ENCODE measurements at regions not wholly inside any gene's neighbourhood (a gene's known extent, or its start where the extent isn't known, plus 50 kb on each side); places are given as distances from the start of the nearest gene placed in this dataset.
"Not testable (repeated sequence)": the region's sequence is repeated elsewhere in the genome, so short reads cannot be mapped to it uniquely, and the experiment has no call there.

DNA sequence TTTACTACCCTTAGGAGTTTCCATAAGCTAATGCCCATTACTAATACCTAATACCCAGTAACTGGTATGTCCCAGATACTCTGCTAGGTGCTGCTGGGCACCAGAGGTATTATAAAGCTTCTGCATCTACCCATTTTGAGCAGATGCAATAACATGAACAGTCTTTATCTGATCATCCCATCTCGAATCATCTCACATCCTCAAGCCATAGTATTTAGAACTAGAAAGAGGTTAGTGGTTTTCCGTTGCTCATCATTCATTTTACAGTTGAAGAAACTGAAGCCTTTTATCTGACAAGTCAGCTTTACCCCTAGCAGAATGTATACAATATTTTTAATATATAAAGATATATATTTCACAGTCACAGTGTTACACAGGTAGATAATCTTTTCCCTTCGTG lies 99.1 kb upstream of the TCF4 start:
- no peak for DNase-seq

DNA sequence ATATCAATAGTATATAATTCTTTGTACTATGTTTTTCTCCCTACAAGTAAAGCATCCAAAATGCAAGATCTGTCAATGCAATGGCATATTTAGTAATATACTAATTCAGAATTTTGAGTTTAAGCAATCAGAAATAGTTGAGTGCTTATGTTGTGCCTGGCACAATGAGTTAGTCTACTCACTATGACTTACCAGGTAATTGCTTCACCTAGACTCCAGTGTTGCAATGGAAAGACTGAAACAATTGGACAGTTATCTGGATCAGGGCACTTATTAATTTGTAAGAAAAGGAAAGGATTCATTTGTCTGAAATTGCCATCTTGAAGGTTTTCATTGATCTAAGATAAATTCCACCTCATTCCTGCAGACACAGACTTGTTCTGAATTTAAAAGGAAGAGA lies 97.6 kb upstream of the TCF4 start:
- DNase-seq: no peak

DNA sequence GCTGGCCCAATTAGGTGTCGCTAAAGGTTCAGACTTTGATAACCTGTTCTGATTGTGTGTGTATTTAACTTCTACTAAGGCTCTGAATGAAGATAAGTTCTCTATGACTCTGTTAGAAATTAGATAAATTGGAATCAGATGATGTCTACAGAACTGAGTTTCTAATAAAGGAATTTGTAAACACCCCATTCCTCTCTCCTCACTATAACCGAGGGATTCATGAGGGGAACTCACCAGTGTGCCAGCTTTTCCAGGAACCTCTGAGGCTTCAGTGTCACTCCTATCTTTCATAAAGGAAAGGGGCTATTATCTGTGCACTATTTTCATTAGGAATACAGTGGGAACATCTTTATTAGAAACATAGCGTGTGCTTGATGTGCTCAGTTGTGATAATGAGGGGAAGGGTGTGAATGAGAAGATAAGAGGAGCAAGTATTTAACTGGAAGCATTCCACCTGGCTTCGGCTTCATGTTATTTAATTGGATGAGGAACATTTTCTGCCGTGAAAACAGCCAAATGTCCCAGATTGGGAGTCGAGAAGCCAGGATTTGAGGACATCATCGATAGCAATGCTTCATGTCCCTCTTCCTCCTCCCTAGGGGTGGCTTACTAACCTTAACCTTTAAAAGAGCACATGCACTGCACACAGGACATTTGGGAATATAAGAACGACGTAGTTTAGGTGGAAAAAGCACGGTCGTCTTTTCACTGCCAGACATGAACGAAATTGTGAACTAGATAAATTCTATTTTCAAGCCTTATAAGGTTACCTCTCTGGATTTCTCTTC lies 84.8 kb upstream of the TCF4 start:
- peak; percentile 25 for DNase-seq

DNA sequence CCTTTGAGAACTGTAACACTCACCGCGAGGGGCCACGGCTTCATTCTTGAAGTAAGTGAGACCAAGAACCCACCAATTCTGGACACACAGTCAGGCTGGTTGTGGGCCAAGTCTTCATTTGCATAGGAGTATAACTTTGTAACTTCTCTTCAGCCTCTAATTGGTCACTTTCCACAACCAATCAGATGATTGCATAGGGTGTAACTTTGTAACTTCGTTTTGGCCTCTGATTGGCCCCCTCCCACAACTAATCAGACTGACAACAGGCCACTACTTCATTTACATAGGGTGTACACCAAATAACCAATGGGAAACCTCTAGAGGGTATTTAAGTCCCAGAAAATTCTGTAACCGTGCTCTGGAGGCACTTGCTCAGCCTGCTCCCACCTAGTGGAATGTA lies 77.5 kb upstream of the TCF4 start:
- no peak for DNase-seq

DNA sequence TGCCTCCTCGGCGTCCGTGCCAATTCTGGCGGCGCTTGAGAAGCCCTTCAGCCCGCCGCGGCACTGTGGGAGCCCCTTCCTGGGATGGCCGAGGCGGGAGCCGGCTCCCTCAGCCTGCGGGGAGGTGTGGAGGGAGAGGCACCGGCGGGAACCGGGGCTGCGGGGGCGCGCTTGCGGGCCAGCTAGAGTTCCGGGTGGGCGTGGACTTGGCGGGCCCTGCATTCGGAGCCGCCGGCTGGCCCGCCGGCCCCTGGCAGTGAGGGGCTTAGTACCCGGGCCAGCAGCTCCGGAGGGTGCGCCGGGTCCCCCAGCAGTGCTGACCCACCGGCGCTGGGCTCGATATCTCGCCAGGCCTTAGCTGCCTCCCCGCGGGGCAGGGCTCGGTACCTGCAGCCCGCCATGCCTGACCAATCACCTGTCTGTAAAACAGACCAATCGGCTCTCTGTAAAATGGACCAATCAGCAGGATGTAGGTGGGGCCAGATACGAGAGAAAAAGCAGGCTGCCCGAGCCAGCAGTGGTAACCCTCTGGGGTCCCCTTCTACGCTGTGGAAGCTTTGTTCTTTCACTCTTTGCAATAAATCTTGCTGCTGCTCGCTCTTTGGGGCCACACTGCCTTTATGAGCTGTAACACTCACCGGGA lies 76.9 kb upstream of the TCF4 start:
- not testable (repeated sequence) for DNase-seq

DNA sequence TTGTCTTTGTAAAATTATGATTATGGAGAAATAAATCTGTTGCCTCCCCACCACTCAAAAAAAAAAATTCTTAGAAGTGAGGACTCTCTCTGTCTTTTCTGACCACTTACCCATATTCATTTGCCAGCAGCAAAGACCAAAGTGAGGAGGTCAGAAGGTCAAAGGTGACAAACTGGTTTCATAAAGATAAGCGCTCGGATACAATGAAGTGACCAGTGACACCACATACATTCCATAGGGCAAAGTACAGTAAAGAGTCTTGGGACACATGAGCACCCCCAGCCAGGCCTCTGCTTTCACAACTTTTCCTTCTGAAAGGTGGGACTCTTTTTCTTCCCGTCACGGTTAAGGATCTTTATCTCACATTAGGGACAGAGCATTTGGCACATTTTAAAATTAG lies 75.9 kb upstream of the TCF4 start:
- no peak for DNase-seq

DNA sequence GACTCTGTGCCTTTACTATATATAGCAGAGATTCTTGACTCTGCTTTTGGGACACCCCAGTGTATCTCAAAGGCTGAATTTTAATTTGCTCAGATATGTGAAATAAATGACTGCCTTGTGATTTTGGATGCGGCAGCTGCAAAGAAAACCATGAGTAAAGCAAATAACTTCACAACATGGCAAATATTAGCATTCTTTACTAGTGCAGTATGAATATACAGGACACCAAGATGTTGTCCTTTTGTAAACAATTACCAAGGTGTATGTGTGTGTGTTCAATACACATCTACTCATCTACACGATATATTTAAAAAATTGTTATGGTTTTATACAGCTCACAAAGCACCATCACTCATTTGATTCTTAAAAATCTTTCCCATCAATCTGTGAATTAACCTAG lies 70.6 kb upstream of the TCF4 start:
- no peak for DNase-seq

DNA sequence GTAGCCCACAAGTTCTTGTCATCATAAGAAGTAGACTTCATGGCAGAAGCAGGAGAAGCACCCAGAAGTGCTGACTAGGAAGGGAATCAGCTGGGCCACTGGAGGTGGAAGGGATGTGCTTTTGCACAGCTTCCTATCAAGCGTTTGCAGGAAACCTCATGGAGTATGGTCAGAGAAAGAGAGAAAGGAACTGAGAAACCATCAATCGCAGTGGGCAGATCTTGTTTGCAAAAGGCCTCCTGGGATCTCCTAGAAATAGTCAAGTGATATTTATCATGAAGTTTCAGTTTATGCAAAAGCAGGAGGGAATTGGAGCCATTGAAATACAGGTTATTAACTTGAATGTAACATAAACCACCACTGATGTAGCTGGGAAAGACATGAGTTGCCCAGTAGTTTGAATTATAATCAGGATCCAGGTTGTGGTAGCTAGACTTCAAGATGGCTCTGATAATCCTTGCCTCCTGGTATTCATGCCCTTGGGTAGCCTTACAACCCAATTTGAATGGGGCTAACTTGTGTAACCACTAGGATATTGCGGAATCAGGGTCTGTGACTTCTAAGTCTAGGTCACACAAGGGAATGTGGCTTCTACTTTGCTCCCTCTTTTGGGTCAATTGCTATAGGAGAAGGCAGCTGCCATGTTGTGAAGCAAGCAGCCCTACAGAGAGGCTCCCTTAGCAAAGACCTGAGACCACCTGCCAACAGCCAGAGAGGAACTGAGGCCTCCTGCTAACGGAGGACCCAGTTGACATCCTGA lies 69.8 kb upstream of the TCF4 start:
- DNase-seq: no peak

DNA sequence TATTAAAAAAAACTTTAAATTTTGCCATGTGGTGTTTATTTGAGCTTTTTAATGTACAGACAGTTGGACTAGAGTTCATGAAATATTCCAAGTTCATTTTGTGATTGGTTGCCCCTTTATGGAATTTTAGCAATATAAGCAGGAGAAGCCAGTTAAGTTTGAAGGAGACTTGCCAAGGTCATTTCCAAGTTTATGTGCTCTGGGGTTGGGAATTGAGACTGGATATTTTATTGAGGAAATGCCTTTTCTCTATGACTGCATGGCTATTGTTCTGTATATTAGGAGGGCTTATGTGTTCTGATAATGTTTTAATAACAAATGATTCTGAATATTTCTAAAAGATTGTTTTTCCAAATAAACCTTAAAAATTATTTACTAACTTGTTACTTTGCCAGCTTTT lies 67.0 kb upstream of the TCF4 start:
- DNase-seq: no peak

DNA sequence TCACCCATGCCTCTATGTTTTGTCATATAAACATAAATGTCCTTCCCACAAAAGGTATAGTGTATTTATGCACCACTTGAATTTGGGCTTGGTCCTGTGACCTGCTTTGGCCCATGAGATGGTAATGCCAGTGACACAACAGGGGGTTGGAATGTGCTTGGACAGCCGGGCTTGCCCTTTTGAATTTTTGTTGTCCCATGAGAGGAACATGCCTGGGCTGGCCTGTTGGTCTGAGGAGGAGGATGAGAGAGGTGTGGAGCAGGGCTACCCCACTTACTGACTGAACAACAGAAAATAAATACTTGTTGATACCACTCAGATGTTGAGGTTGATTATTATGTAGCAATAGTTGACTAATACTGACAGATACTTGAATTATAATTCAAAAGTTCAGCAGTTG lies 63.2 kb upstream of the TCF4 start:
- DNase-seq: no peak

DNA sequence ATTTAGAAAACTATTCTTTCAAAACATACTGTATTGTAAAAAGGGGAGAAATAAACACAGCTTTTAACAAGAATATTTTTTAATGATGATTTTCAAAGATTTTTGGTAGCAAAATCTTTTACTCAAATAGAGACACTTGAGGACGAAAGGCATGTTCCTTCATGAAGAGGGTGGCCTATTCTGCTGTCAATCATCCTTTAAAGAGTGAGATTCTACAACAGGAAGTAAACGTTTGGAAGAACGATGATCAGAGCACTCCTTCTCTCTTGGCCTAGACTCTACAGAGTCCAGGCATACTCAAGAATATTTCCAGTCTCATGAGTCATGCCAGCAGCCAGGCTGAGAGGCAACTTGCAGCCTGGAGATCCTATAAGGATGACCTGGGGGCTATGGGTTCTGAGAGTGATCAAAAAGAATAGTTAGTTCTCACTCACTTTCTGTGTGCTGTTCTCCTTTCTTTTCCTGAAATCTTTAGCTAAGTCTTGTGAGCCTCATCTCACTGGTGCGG lies 62.4 kb upstream of the TCF4 start:
- no peak for DNase-seq

DNA sequence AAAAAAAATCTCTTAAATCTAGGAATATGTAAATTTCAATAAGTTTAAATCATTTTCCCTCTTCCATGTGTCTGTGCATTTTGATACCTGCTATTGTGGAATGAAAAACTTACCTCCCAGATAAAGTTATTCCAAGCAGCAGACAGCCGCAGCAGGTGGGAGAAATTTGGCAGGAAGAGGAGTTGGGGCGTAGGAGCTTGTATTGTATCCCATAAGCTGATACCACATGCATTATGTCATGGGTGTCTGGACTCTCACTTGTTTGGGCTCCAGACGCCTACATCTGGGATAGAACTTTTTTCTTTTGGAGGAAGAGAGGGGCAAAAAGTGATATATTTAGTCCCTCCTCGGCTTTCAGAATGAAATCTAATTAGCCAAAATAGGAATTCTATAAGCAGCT lies 59.3 kb upstream of the TCF4 start:
- DNase-seq: no peak

DNA sequence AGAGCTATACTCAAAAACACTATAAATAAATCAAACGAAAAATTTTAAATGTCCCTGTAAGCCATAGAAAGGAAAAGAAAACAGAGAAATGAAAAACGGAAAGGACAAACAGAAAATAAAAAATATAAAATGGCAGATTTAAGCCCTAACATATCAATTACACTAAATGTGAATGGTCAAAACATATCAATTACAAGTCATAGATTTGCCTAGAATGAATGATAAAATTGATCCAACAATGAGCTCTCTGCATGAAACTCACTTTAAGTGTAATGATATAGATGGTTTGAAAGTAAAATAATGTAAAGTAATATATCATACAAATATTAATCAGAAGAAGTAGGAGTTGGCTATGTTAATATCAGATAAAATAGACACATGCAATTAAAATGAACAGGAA lies 54.2 kb upstream of the TCF4 start:
- DNase-seq: no peak

DNA sequence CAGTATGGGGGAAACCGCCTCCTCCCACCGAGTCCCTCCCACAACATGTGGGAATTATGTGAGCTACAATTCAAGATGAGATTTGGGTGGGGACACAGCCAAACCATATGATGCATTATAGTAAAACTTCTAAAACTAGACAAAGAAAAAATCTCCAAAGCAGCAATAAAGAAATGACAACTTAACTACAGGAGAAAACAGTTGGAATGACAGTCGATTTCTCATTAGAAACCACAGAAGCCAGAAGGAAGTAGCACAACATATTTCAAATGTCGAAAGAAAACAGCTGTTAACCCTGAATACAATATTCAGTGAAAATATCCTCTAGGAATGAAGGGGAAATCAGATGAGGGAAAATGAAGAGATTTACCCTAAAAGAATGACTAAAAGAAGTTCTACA lies 53.5 kb upstream of the TCF4 start:
- DNase-seq: no peak

All from NCI-H146 (cell line).